Activated T-cell treated with anti-CD3 and anti-CD28 coated beads, Interleukin-2, amount 50 U/mL, for 72 hours (primary cell): ENCODE measurements at regions not wholly inside any gene's neighbourhood (a gene's known extent, or its start where the extent isn't known, plus 50 kb on each side); places are given as distances from the start of the nearest gene placed in this dataset.
A peak's percentile ranks its signal among the peaks of the same experiment; 100 is the strongest.
"Not testable (repeated sequence)": the region's sequence is repeated elsewhere in the genome, so short reads cannot be mapped to it uniquely, and the experiment has no call there.

Source experiments
- ATAC-seq, 2 donors: fragments of 150-1000 bp; cut with Tn5 transposase; replicated peaks in 1 of 2; 2 replicates each; pipeline ENCODE4 v1.10.0; 2021; ENCODE audit warnings: moderate library complexity in 2 of 2, mild to moderate bottlenecking in 1 of 2
- DNase-seq, 2 donors: peaks; one replicate each; pipeline ENCODE4 v3.0.0; 2021 to 2022; ENCODE audit warnings: mixed read lengths in 1 of 2
- H3K27ac Mint-ChIP-seq: one replicate; pipeline ENCODE4 v1.8.0; 2022; ENCODE audit warnings: mild to moderate bottlenecking, moderate library complexity, mixed read lengths
- H3K27me3 Mint-ChIP-seq: one replicate; pipeline ENCODE4 v1.8.0; 2022; ENCODE audit warnings: low read depth, mixed read lengths
- H3K36me3 Mint-ChIP-seq, 2 donors: one replicate each; pipeline ENCODE4 v1.8.0; 2022; ENCODE audit warnings: mixed read lengths in 2 of 2, mild to moderate bottlenecking in 1 of 2; ENCODE audit not compliant: insufficient read depth in 2 of 2
- H3K4me1 Mint-ChIP-seq: one replicate; pipeline ENCODE4 v1.8.0; 2022; ENCODE audit warnings: low read depth, mixed read lengths
- H3K4me3 Mint-ChIP-seq, 2 donors: one replicate each; pipeline ENCODE4 v1.8.0; 2022; ENCODE audit warnings: mild to moderate bottlenecking in 2 of 2, mixed read lengths in 2 of 2, moderate library complexity in 2 of 2
- H3K9me3 Mint-ChIP-seq, 2 donors: one replicate each; pipeline ENCODE4 v1.8.0; 2022; ENCODE audit warnings: mixed read lengths in 2 of 2

DNA sequence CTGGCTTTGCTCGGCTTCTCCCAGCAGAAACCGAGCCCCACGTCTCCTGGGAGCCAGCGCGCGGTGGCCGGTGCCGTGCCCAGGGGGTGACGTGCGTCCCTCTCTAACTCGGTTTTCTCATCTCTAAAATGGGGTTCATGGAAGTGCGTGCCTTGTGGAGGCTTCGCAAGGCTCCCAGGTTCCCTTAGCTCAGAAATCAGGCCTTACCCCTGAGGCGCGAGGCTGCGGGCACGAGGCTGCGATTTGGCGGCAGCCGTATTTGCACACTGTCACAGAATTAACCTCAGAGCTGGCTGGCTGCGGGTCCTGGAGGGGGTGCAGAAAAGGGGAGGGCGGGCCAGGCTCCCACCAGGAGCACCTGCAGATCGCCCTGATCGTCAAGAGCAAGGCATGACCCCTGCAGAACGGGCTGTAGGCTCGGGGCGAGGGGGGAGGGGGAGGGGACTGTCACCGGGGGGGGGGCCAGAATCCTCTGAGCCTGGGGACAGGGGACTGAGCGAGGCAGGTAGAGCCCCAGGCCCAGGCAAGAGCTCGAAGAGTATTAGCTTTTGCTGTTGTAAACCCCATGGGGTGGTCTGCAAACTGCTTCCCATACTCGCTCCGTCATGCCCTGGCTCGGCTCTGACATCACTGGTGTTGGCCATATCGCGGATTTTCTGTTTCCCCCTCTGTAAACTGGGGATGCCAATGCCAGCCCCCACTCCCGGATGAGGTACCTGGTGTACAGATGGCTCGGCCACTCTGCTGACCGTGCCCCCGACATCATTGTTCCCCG is 62.2 kb downstream of the CCNE1 start:
- Mint-ChIP-seq H3K36me3 (no peaks in the 10 kb centered on the region), H3K27me3 (peaks cover 20% of the 10 kb centered on the region), H3K4me3 (peak overlapping the region; percentile 60 to 66), H3K4me1 (no peaks in the 10 kb centered on the region), H3K9me3 (no peaks in the 10 kb centered on the region), H3K27ac (no peak overlapping the region)
- ATAC-seq (no peak), DNase-seq (no peak)

GRCh38 chr19:29875931-29876330 is 64.1 kb downstream of the CCNE1 start:
- ATAC-seq (no peak), DNase-seq (no peak)

DNA sequence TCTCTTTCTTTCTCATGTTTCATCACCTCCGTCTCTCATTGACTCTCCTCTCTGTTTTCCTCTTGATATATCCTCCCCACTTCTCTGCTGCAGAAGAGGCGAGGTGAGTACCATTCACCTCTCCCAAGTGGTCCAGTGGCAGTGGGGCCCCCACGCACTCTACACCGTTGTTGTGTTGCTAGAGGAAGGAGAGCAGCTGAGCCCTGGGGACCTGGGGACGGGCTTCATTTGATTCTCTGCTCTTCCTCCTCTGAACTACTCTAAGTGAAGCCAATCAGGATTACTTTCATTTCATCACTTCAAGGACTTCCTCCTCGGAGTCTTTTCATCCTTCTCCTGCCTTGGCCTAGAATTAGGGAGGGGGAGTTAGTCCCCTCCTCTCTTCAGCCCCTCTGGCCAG is 64.6 kb downstream of the CCNE1 start:
- Mint-ChIP-seq H3K27ac (no peak overlapping the region), H3K4me1 (no peaks in the 10 kb centered on the region), H3K27me3 (peaks cover 28% of the 10 kb centered on the region), H3K4me3 (no peak overlapping the region), H3K9me3 (no peaks in the 10 kb centered on the region), H3K36me3 (no peaks in the 10 kb centered on the region)
- DNase-seq (no peak), ATAC-seq (no peak)

More at GRCh38 chr19:29875931-29876330, 64.1 kb downstream of the CCNE1 start:
- Mint-ChIP-seq H3K27ac (no peak overlapping the region), H3K4me1 (no peaks in the 10 kb centered on the region), H3K36me3 (no peaks in the 10 kb centered on the region), H3K4me3 (no peak overlapping the region), H3K9me3 (no peaks in the 10 kb centered on the region), H3K27me3 (peaks cover 28% of the 10 kb centered on the region)

DNA sequence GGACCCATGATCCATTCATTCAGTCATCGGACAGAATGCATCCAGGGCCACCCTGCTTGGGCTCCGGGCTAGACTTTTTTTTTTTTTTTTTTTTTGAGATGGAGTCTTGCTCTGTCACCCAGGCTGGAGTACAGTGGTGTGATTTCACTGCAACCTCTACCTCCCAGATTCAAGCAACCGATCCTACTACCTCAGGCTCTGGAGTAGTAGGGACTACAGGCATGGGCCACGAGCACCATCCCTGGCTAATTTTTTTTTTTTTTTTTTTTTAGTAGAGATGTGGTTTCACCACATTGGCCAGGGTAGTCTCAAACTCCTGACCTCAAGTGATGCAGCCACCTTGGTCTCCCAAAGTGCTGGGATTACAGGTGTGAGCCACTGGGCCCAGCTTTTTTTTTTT is 65.1 kb downstream of the CCNE1 start:
- not testable (repeated sequence) for H3K27ac Mint-ChIP-seq, DNase-seq, H3K4me3 Mint-ChIP-seq, H3K9me3 Mint-ChIP-seq, H3K4me1 Mint-ChIP-seq, H3K36me3 Mint-ChIP-seq, ATAC-seq
- H3K27me3 Mint-ChIP-seq, result peaks cover 28% of the 10 kb centered on the region

DNA sequence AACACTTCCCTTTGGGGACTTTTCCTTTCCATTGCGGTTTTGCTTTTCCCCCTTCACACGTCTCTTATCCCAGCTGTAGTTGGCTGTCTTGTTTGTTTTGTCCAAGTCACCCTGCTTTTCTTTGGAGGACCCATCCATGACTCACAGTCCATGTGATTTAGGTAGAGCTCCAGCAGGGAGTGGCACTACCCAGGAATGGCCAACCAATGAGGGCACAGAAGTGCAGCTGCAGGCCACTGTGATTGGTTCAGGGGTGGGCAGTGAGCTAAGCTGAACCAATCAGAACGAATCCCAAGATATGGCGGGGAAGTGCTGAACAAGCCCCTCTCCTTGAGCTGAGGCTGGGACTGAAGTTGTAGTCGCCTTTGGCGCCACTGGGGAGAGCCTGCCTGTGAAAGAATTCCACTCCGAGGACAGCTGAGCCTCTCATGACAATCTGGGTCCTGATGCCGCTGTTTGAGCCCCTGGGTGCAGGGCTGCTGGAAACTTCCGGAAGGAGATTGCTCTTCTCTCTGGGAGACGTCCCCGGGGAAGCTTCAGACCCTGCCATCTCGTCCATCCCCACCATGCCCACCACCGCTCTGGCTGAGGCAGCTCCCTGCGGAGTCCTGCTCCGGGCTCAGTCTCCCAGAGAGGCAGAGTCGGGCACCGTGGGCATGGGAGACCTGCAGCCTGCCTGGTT is 62.9 kb upstream of the URI1 start:
- DNase-seq, result no peak
- no peaks in the 10 kb centered on the region for H3K36me3 Mint-ChIP-seq
- no peaks in the 10 kb centered on the region for H3K9me3 Mint-ChIP-seq
- H3K4me1 Mint-ChIP-seq, result no peaks in the 10 kb centered on the region
- no peak overlapping the region for H3K27ac Mint-ChIP-seq
- H3K27me3 Mint-ChIP-seq, result peaks cover 21% of the 10 kb centered on the region
- no peak overlapping the region for H3K4me3 Mint-ChIP-seq
- no peak for ATAC-seq

- peaks cover 21% of the 10 kb centered on the region for H3K27me3 Mint-ChIP-seq
- no peaks in the 10 kb centered on the region for H3K4me1 Mint-ChIP-seq
- H3K27ac Mint-ChIP-seq, result no peak overlapping the region
- no peak overlapping the region for H3K4me3 Mint-ChIP-seq
- ATAC-seq (no peak), DNase-seq (no peak)
- no peaks in the 10 kb centered on the region for H3K9me3 Mint-ChIP-seq
- H3K36me3 Mint-ChIP-seq, result no peaks in the 10 kb centered on the region
These were observed 62.4 kb upstream of the URI1 start for GRCh38 chr19:29879655-29879974.

GRCh38 chr19:29880498-29881081 is 61.4 kb upstream of the URI1 start:
- no peaks in the 10 kb centered on the region for H3K36me3 Mint-ChIP-seq
- no peak for ATAC-seq
- DNase-seq, result no peak
- H3K9me3 Mint-ChIP-seq, result no peaks in the 10 kb centered on the region
- H3K27ac Mint-ChIP-seq, result no peak overlapping the region
- H3K4me1 Mint-ChIP-seq, result no peaks in the 10 kb centered on the region
- peaks cover 14% of the 10 kb centered on the region for H3K27me3 Mint-ChIP-seq
- no peak overlapping the region for H3K4me3 Mint-ChIP-seq

GRCh38 chr19:29881386-29881785 is 60.7 kb upstream of the URI1 start:
- Mint-ChIP-seq H3K36me3 (no peaks in the 10 kb centered on the region), H3K4me3 (no peak overlapping the region), H3K9me3 (no peaks in the 10 kb centered on the region), H3K27ac (no peak overlapping the region), H3K4me1 (no peaks in the 10 kb centered on the region), H3K27me3 (peaks cover 14% of the 10 kb centered on the region)
- DNase-seq (no peak), ATAC-seq (no peak)

GRCh38 chr19:29882719-29883105 is 59.3 kb upstream of the URI1 start:
- Mint-ChIP-seq H3K27ac (no peak overlapping the region), H3K4me3 (no peak overlapping the region), H3K9me3 (no peaks in the 10 kb centered on the region), H3K27me3 (peaks cover 14% of the 10 kb centered on the region), H3K36me3 (no peaks in the 10 kb centered on the region), H3K4me1 (peaks cover 7% of the 10 kb centered on the region)
- ATAC-seq (no peak), DNase-seq (no peak)

- H3K4me1 Mint-ChIP-seq, result peaks cover 7% of the 10 kb centered on the region
- no peak overlapping the region for H3K27ac Mint-ChIP-seq
- H3K27me3 Mint-ChIP-seq, result peaks cover 8% of the 10 kb centered on the region
- ATAC-seq (no peak), DNase-seq (no peak)
- no peak overlapping the region for H3K4me3 Mint-ChIP-seq
- H3K9me3 Mint-ChIP-seq, result no peaks in the 10 kb centered on the region
- H3K36me3 Mint-ChIP-seq, result no peaks in the 10 kb centered on the region
These were observed 58.0 kb upstream of the URI1 start for GRCh38 chr19:29884044-29884443.

DNA sequence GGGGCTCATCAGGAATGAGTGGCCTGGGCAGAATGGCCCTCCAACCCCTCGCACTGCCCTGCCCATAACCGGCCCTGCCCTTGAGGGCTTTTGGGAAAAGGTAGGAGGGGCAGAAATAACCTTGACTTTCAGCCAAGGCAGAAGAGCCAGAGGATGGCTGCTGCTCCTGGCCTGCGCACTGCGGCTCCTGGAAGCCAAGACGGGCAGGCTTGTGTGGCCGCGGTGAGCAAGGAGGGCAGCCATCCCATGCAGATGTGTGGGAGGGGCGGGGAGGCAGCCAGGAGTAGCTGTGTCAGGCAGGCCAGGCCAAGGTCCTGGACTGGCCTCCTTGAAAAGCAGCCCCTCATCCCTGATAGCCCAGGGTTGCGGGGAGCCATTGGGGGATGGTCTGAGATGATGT is 57.6 kb upstream of the URI1 start:
- Mint-ChIP-seq H3K4me3 (no peak overlapping the region), H3K27me3 (peaks cover 6% of the 10 kb centered on the region), H3K27ac (no peak overlapping the region), H3K36me3 (no peaks in the 10 kb centered on the region), H3K4me1 (peaks cover 7% of the 10 kb centered on the region), H3K9me3 (no peaks in the 10 kb centered on the region)
- no peak for DNase-seq
- ATAC-seq, result no peak

DNA sequence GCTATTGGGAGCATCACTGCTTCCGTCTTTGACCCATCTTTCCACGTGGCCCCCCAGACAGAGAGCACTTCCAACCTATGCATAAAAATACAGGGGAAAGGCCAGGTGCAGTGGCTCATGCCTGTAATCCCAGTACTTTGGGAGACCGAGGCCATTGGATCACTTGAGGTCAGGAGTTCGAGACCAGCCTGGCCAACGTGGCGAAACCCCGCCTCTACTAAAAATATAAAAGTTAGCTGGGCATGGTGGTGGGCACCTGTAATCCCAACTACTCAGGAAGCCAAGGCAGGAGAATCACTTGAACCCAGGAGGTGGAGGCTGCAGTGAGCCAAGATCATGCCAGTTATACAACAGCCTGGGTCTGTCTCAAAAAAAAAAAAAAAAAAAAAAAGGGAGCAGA is 55.9 kb upstream of the URI1 start:
- not testable (repeated sequence) for ATAC-seq, DNase-seq

DNA sequence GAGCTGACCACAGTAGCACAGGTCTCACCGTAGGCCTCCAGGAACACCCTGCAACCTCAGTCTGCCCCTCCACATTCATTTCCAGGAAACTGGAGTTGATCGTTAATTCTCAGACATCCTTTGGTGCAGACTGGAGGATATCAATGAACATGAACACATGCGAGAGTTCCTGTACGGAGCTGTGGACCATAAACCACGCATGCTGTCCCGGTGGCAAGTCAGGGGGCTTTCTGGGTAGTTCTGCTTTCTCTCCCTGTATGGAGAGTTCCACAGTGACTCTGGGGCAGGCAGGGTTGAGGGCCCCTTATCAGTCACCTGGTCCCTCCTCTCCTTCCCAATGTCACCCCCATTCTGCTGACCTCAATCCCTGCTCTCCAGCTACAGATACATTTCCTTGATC is 55.5 kb upstream of the URI1 start:
- no peaks in the 10 kb centered on the region for H3K36me3 Mint-ChIP-seq
- ATAC-seq (no peak), DNase-seq (no peak)
- no peak overlapping the region for H3K4me3 Mint-ChIP-seq
- no peak overlapping the region for H3K27ac Mint-ChIP-seq
- H3K27me3 Mint-ChIP-seq, result no peaks in the 10 kb centered on the region
- peaks cover 7% of the 10 kb centered on the region for H3K4me1 Mint-ChIP-seq
- peaks cover 5 to 7% of the 10 kb centered on the region in 2 donors for H3K9me3 Mint-ChIP-seq

More for the DNA sequence above, 55.9 kb upstream of the URI1 start:
- not testable (repeated sequence) for H3K27ac Mint-ChIP-seq, H3K36me3 Mint-ChIP-seq, H3K4me3 Mint-ChIP-seq, H3K27me3 Mint-ChIP-seq, H3K9me3 Mint-ChIP-seq, H3K4me1 Mint-ChIP-seq
